Sigmoid colon (tissue), 6 donors: ENCODE measurements at regions not wholly inside any gene's neighbourhood (a gene's known extent, or its start where the extent isn't known, plus 50 kb on each side); places are given as distances from the start of the nearest gene placed in this dataset.

Experiments
- DNase-seq: peaks from one replicate; pipeline ENCODE4 v3.0.0-alpha.2; 2019
- H3K27ac ChIP-seq, 4 donors: fragments of 200-600 bp; sonication (generic); one replicate each; pipeline ENCODE4 v1.5.1; 2016 to 2019; ENCODE audit warnings: mild to moderate bottlenecking in 1 of 4
- H3K27me3 ChIP-seq, 3 donors: fragments of 200-600 bp; sonication (generic); one replicate each; pipeline ENCODE4 v1.5.1; 2019; ENCODE audit warnings: mild to moderate bottlenecking in 1 of 3
- H3K36me3 ChIP-seq, 4 donors: fragments of 200-600 bp; sonication (generic); one replicate each; pipeline ENCODE4 v1.5.1; 2016 to 2019
- H3K4me1 ChIP-seq, 4 donors: fragments of 200-600 bp; sonication (generic); one replicate each; pipeline ENCODE4 v1.5.1; 2017 to 2019
- H3K4me3 ChIP-seq, 4 donors: fragments of 200-600 bp; sonication (generic); one replicate each; pipeline ENCODE4 v1.5.1; 2017 to 2019; ENCODE audit warnings: mild to moderate bottlenecking in 2 of 4, moderate library complexity in 1 of 4
- H3K9me3 ChIP-seq, 4 donors: fragments of 200-600 bp in 3 of 4; sonication (generic) in 3 of 4; one replicate each; pipeline versions ENCODE4 v1.5.1 to v1.6.1; 2013 to 2019
- EP300 ChIP-seq, 4 donors: sonication (generic); formaldehyde crosslinking; IDR thresholded peaks; one replicate each; pipeline ENCODE4 v1.6.1; 2017; ENCODE audit warnings: antibody characterized with exemption in 4 of 4
- POLR2A ChIP-seq, 2 donors: fragments of 450-650 bp; IDR thresholded peaks; one replicate each; pipeline ENCODE4 v1.6.1; 2016; ENCODE audit warnings: antibody characterized with exemption in 2 of 2, mild to moderate bottlenecking in 2 of 2, moderate library complexity in 2 of 2
- POLR2AphosphoS5 ChIP-seq, 4 donors: sonication (generic); formaldehyde crosslinking; IDR thresholded peaks; one replicate each; pipeline ENCODE4 v1.6.1; 2017; ENCODE audit warnings: antibody characterized with exemption in 4 of 4
- WGBS, 2 donors: extraction: QIAGEN DNeasy Blood & Tissue Kit; methylation state at CpG; one replicate each; pipeline ENCODE4 v1.1.7; 2013; 5-methylcytosine and 5-hydroxymethylcytosine counted together
- intact Hi-C: fragments of 100-400 bp; cut with DNase I; formaldehyde crosslinking; loops from one replicate; pipeline ENCODE4 v1.15.1; 2023
- TF ChIP-seq, protein P1 (sequence below), 4 experiments: fragments of 450-650 bp in 3 of 4; fragments of 200-600 bp in 1 of 4; IDR thresholded peaks; one replicate each; pipeline ENCODE4 v1.5.1; 2016 to 2019; ENCODE audit warnings: antibody characterized with exemption in 4 of 4, mild to moderate bottlenecking in 3 of 4, moderate library complexity in 2 of 4
- donor health status: healthy with polysubstance abuse.
- donor health status: healthy.

DNA sequence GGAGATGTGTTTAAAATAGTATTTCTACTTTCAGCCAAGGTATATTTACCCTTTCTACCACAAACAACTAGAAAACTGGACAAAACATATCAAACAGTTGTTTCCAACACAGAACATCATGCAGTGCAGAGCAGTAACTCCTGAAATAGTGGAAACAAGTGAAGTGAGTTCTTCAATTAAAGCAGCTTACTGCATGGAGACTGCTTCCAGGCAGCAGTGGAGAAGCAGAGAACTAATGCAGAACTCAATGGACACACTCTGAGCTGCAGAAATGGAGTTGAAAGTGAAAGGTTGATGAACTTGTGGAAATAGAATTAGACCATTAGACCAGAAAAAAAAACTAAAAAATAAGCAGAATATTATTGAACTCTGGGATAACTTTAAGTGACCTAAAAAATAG is 478.9 kb downstream of the CNTN6 start:
- TF ChIP-seq EP300 (IDR thresholded peaks at IDR 0.05) (no peak), POLR2AphosphoS5 (IDR thresholded peaks at IDR 0.05) (no peak), POLR2A (IDR thresholded peaks at IDR 0.05) (no peak)
- TF ChIP-seq, protein P1, sequence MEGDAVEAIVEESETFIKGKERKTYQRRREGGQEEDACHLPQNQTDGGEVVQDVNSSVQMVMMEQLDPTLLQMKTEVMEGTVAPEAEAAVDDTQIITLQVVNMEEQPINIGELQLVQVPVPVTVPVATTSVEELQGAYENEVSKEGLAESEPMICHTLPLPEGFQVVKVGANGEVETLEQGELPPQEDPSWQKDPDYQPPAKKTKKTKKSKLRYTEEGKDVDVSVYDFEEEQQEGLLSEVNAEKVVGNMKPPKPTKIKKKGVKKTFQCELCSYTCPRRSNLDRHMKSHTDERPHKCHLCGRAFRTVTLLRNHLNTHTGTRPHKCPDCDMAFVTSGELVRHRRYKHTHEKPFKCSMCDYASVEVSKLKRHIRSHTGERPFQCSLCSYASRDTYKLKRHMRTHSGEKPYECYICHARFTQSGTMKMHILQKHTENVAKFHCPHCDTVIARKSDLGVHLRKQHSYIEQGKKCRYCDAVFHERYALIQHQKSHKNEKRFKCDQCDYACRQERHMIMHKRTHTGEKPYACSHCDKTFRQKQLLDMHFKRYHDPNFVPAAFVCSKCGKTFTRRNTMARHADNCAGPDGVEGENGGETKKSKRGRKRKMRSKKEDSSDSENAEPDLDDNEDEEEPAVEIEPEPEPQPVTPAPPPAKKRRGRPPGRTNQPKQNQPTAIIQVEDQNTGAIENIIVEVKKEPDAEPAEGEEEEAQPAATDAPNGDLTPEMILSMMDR (IDR thresholded peaks at IDR 0.05) = no peak
- no peak for DNase-seq
- no peak overlapping the region for H3K27ac ChIP-seq
- H3K36me3 ChIP-seq = no peaks in the 10 kb centered on the region
- H3K4me3 ChIP-seq = no peak overlapping the region
- intact Hi-C loops = no loop called here
- no peaks in the 10 kb centered on the region for H3K4me1 ChIP-seq
- H3K27me3 ChIP-seq = no peaks in the 10 kb centered on the region
- no peaks in the 10 kb centered on the region for H3K9me3 ChIP-seq

DNA sequence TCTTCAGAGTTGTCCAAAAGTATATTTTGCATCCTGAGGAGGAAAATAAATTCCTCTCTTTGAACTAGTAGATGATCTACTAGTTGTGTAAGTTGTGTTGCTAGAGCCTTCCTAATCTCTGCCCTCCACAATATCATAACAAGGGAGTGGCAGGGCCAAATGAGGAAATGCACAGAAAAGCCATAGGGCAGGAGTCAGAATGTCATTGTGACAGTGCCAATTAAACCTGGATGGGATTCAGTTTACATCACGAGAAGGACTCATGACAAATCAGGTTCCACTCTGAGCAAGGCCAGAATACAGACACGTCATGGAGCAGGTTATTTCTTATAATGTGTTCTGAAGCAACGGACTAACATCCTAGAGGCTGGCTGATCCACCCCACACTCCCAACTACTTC is 483.2 kb downstream of the CNTN6 start:
- TF ChIP-seq EP300 (IDR thresholded peaks at IDR 0.05) (no peak), POLR2A (IDR thresholded peaks at IDR 0.05) (no peak), POLR2AphosphoS5 (IDR thresholded peaks at IDR 0.05) (no peak)
- TF ChIP-seq, protein P1 (IDR thresholded peaks at IDR 0.05) = no peak

DNA sequence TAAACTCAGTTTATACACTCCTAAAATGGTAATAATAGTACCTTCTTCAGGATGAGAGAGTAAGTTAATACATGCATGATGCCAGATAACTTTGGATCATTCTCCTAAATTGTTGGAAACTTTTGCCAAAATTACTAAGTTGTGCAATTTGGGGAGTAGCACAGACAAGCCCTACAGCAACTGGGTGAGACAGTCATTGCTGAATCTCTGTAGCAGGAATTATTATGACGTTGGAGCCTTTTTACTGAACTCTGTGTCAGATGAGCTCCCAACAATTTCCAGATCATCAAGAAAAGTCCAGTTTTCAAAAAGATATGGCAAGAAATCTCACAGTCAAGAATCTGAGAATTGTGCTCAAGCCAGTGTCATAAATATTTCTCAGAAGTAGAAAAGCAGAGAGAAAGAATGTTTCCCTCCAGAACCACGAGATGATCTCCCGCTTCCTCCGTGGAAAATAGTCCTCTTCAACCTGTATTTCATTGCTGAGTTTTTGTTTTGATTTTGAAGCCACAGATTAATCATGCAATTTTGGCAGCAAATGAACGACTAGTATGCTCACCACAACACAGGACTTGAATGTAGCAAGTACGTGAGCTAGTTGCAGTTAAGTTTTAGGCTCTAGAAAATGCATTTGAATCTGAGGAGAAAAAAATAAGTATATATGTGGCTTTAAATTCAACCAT is 485.4 kb downstream of the CNTN6 start:
- Histone ChIP-seq H3K27ac (no peak overlapping the region), H3K27me3 (no peaks in the 10 kb centered on the region), H3K9me3 (no peaks in the 10 kb centered on the region), H3K4me1 (no peaks in the 10 kb centered on the region), H3K36me3 (no peaks in the 10 kb centered on the region), H3K4me3 (no peak overlapping the region)
- intact Hi-C loops = no loop called here
- 72 to 76% methylated on average over 6 of the region's 6 CpGs for WGBS, 2 donors
- DNase-seq = no peak
- TF ChIP-seq POLR2A (IDR thresholded peaks at IDR 0.05) (no peak), EP300 (IDR thresholded peaks at IDR 0.05) (no peak)

More for the DNA sequence above, 483.2 kb downstream of the CNTN6 start:
- intact Hi-C loops = no loop called here
- no peak for DNase-seq
- no peaks in the 10 kb centered on the region for H3K36me3 ChIP-seq
- no peaks in the 10 kb centered on the region for H3K9me3 ChIP-seq
- no peak overlapping the region for H3K4me3 ChIP-seq
- 14 to 72% methylated on average over 3 of the region's 3 CpGs for WGBS, 2 donors
- H3K27me3 ChIP-seq = no peaks in the 10 kb centered on the region
- no peaks in the 10 kb centered on the region for H3K4me1 ChIP-seq
- no peak overlapping the region for H3K27ac ChIP-seq

DNA sequence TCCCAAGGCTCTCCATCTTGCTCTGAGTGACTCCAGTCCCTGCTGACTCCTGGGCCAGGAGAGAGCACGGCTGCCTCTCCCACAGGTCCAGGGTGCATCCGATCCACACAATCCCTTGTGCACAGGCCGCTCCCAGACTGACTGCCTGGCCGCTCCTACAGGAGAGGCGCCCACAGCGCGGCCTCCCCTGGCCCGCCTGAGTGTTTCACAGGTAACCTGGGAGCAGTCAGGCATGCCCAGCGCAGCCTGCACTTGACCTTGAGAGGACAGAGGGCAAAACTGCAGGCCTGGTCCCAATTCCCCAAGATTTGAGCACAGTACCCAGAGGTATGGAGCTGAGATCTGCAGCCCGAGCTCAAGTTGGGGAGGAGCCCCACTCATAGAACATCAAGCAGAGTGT is 490.2 kb downstream of the CNTN6 start:
- no peak overlapping the region for H3K27ac ChIP-seq
- intact Hi-C loops = no loop called here
- no peaks in the 10 kb centered on the region for H3K36me3 ChIP-seq
- no peaks in the 10 kb centered on the region for H3K9me3 ChIP-seq
- no peak overlapping the region for H3K4me3 ChIP-seq
- no peaks in the 10 kb centered on the region for H3K27me3 ChIP-seq
- H3K4me1 ChIP-seq = no peaks in the 10 kb centered on the region
- TF ChIP-seq POLR2A (IDR thresholded peaks at IDR 0.05) (no peak), POLR2AphosphoS5 (IDR thresholded peaks at IDR 0.05) (no peak), EP300 (IDR thresholded peaks at IDR 0.05) (no peak)
- TF ChIP-seq, protein P1 (IDR thresholded peaks at IDR 0.05) = no peak
- WGBS, 2 donors = 93 to 96% methylated on average over 10 of the region's 10 CpGs
- DNase-seq = no peak

DNA sequence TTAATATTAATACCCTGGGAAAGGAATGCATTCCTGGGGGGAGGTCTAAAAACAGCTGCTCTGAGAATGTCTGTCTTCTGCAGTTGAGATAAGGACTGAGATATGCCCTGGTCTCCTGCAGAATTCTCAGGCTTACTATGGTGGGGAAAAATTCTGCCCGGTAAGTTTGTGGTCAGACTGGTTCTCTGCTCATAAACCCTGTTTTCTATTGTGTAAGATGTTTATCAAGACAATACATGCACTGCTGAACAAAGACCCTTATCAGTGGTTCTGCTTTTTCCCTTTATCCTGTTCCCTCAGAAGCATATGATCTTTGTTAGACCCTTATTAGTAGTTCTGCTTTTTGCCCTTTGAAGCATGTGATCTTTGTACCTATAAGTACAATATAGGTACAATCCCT is 494.6 kb downstream of the CNTN6 start:
- no peaks in the 10 kb centered on the region for H3K27me3 ChIP-seq
- 39 to 62% methylated on average over 1 of the region's 1 CpG for WGBS, 2 donors
- no peaks in the 10 kb centered on the region for H3K36me3 ChIP-seq
- H3K4me1 ChIP-seq = no peaks in the 10 kb centered on the region
- TF ChIP-seq, protein P1 (IDR thresholded peaks at IDR 0.05) = no peak
- TF ChIP-seq POLR2A (IDR thresholded peaks at IDR 0.05) (no peak), POLR2AphosphoS5 (IDR thresholded peaks at IDR 0.05) (no peak), EP300 (IDR thresholded peaks at IDR 0.05) (no peak)
- H3K27ac ChIP-seq = no peak overlapping the region
- H3K9me3 ChIP-seq = peaks cover 0 to 6% (median 0%) of the 10 kb centered on the region in 4 donors
- intact Hi-C loops = no loop called here
- DNase-seq = no peak
- no peak overlapping the region for H3K4me3 ChIP-seq
